ENCODE measurements at regions not wholly inside any gene's neighbourhood (a gene's known extent, or its start where the extent isn't known, plus 50 kb on each side); places are given as distances from the start of the nearest gene placed in this dataset.

DNA sequence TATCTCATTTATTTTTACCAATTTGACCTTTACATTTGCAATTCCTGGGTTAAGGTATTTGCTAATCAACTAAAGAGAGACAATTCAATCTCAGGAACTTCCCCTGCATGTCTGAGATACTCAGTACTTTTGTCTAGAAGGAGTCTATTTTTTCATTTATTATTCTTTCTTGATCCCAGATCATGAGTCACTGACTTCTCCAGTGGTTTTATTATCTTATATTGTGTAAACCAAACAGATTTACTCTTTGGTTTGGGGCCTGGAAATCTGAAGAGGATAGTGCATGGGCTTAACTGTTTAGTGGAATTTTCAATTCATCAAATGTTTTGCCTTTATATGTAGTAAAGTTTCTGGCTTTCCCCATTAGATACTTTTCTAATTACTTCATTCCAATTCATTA is 185.4 kb downstream of the ALG10B start:
- Mint-ChIP-seq H3K4me1 (ENCODE audit: unreplicated experiment) (no peaks in the 10 kb centered on the region), H3K36me3 (no peaks in the 10 kb centered on the region), H3K27ac (no peak overlapping the region), H3K9me3 (peaks cover 5% of the 10 kb centered on the region), H3K4me3 (no peak overlapping the region), H3K27me3 (no peaks in the 10 kb centered on the region)
- TF ChIP-seq, protein P1, sequence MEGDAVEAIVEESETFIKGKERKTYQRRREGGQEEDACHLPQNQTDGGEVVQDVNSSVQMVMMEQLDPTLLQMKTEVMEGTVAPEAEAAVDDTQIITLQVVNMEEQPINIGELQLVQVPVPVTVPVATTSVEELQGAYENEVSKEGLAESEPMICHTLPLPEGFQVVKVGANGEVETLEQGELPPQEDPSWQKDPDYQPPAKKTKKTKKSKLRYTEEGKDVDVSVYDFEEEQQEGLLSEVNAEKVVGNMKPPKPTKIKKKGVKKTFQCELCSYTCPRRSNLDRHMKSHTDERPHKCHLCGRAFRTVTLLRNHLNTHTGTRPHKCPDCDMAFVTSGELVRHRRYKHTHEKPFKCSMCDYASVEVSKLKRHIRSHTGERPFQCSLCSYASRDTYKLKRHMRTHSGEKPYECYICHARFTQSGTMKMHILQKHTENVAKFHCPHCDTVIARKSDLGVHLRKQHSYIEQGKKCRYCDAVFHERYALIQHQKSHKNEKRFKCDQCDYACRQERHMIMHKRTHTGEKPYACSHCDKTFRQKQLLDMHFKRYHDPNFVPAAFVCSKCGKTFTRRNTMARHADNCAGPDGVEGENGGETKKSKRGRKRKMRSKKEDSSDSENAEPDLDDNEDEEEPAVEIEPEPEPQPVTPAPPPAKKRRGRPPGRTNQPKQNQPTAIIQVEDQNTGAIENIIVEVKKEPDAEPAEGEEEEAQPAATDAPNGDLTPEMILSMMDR (conservative IDR thresholded peaks at IDR 0.05) = no peak
- DNase-seq (ENCODE audit: extremely low spot score, unreplicated experiment) = no peak

GRCh38 chr12:38502415-38502814 is 185.8 kb downstream of the ALG10B start:
- TF ChIP-seq, protein P1 (conservative IDR thresholded peaks at IDR 0.05) = no peak
- Mint-ChIP-seq H3K36me3 (no peaks in the 10 kb centered on the region), H3K9me3 (peaks cover 1% of the 10 kb centered on the region), H3K4me1 (ENCODE audit: unreplicated experiment) (no peaks in the 10 kb centered on the region), H3K27ac (no peak overlapping the region), H3K27me3 (no peaks in the 10 kb centered on the region), H3K4me3 (no peak overlapping the region)
- DNase-seq (ENCODE audit: extremely low spot score, unreplicated experiment) = no peak

DNA sequence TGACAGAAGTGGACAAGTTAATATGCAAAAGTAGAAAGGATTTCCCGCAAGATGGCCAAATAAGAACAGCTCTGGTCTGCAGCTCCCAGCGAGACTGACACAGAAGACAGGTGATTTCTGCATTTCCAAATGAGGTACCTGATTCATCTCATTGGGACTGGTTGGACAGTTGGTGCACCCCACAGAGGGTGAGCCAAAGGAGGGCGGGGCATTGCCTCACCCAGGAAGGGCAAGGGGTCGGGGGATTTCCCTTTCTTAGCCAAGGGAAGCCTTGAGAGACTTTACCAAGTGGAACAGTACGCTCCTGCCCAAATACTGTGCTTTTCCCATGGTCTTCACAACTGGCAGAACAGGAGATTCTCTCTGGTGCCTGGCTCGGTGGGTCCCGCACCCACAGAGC is 191.3 kb downstream of the ALG10B start:
- Mint-ChIP-seq H3K36me3 (no peaks in the 10 kb centered on the region), H3K4me3 (no peak overlapping the region), H3K9me3 (no peaks in the 10 kb centered on the region), H3K27ac (no peak overlapping the region), H3K27me3 (no peaks in the 10 kb centered on the region), H3K4me1 (ENCODE audit: unreplicated experiment) (no peaks in the 10 kb centered on the region)
- TF ChIP-seq, protein P1 (conservative IDR thresholded peaks at IDR 0.05) = no peak
- DNase-seq (ENCODE audit: extremely low spot score, unreplicated experiment) = no peak

GRCh38 chr12:38508246-38508645 is 191.7 kb downstream of the ALG10B start:
- no peak overlapping the region for H3K27ac Mint-ChIP-seq
- no peaks in the 10 kb centered on the region for H3K9me3 Mint-ChIP-seq
- no peaks in the 10 kb centered on the region for H3K4me1 Mint-ChIP-seq (ENCODE audit: unreplicated experiment)
- DNase-seq (ENCODE audit: extremely low spot score, unreplicated experiment) = no peak
- TF ChIP-seq, protein P1 (conservative IDR thresholded peaks at IDR 0.05) = no peak
- H3K27me3 Mint-ChIP-seq = no peaks in the 10 kb centered on the region
- no peak overlapping the region for H3K4me3 Mint-ChIP-seq
- H3K36me3 Mint-ChIP-seq = no peaks in the 10 kb centered on the region

- Mint-ChIP-seq H3K4me1 (ENCODE audit: unreplicated experiment) (no peaks in the 10 kb centered on the region), H3K27me3 (no peaks in the 10 kb centered on the region), H3K4me3 (no peak overlapping the region), H3K36me3 (no peaks in the 10 kb centered on the region), H3K27ac (no peak overlapping the region), H3K9me3 (no peaks in the 10 kb centered on the region)
- no peak for DNase-seq (ENCODE audit: extremely low spot score, unreplicated experiment)
- TF ChIP-seq, protein P1 (conservative IDR thresholded peaks at IDR 0.05) = no peak
These were observed 199.3 kb downstream of the ALG10B start for GRCh38 chr12:38515912-38516311.

DNA sequence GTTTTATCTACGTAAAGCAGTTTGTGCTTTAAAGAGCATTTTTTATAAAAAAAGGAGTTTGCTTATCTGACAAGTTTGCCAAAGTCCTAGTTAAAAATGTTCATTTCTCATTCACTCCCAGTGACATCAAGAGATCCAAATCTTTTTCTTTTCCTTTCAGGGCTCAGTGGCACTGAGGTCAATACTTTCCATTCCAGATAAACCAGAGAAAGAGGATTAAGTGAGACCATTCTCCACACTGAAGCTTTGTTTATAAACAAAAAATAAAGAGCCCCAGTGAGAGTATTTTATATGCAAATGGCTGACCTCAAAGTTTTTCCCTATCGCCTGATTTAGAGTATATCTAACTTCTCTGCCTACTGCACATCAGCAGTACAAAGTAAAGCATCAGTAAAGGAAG is 199.8 kb downstream of the ALG10B start:
- TF ChIP-seq, protein P1 (conservative IDR thresholded peaks at IDR 0.05) = no peak
- no peak overlapping the region for H3K27ac Mint-ChIP-seq

More for the DNA sequence above, 199.8 kb downstream of the ALG10B start:
- Mint-ChIP-seq H3K9me3 (no peaks in the 10 kb centered on the region), H3K27me3 (no peaks in the 10 kb centered on the region), H3K4me1 (ENCODE audit: unreplicated experiment) (no peaks in the 10 kb centered on the region), H3K4me3 (no peak overlapping the region), H3K36me3 (no peaks in the 10 kb centered on the region)
- DNase-seq (ENCODE audit: extremely low spot score, unreplicated experiment) = no peak

All from type B pancreatic cell (in vitro differentiated cells).